GM12892 (cell line): ENCODE measurements at regions not wholly inside any gene's neighbourhood (a gene's known extent, or its start where the extent isn't known, plus 50 kb on each side); places are given as distances from the start of the nearest gene placed in this dataset.

Source experiments
- DNase-seq: peaks from one replicate; pipeline ENCODE4 v3.0.0; 2011; ENCODE audit not compliant: insufficient read length
- FAIRE-seq: peaks from 2 replicates; lab custom pipeline; 2011; peaks lifted over from hg19 to GRCh38; lab: Jason Lieb, UNC
- POLR2A ChIP-seq: IDR thresholded peaks from 2 replicates; pipeline ENCODE4 v1.6.1; 2011; ENCODE audit warnings: low read depth, low read length, control low read depth
- POLR2AphosphoS5 ChIP-seq: IDR thresholded peaks from 2 replicates; pipeline ENCODE4 v1.6.1; 2011; ENCODE audit warnings: low read depth, low read length, control low read depth
- TAF1 ChIP-seq: IDR thresholded peaks from 2 replicates; pipeline ENCODE4 v1.6.1; 2011; ENCODE audit warnings: low read depth, mild to moderate bottlenecking, control low read depth, low read length, borderline replicate concordance

GRCh38 chr4:10168151-10168550 lies 51.6 kb upstream of the WDR1 start:
- no peak for FAIRE-seq
- no peak for DNase-seq
- TF ChIP-seq TAF1 (no peak), POLR2A (no peak), POLR2AphosphoS5 (no peak)

- TF ChIP-seq POLR2AphosphoS5, result no peak
- TF ChIP-seq TAF1, result no peak
- TF ChIP-seq POLR2A, result no peak
- no peak for FAIRE-seq
- DNase-seq, result no peak
Measured at GRCh38 chr4:10167201-10167600, 50.6 kb upstream of the WDR1 start.
